ENCODE measurements at regions not wholly inside any gene's neighbourhood (a gene's known extent, or its start where the extent isn't known, plus 50 kb on each side); places are given as distances from the start of the nearest gene placed in this dataset.

DNA sequence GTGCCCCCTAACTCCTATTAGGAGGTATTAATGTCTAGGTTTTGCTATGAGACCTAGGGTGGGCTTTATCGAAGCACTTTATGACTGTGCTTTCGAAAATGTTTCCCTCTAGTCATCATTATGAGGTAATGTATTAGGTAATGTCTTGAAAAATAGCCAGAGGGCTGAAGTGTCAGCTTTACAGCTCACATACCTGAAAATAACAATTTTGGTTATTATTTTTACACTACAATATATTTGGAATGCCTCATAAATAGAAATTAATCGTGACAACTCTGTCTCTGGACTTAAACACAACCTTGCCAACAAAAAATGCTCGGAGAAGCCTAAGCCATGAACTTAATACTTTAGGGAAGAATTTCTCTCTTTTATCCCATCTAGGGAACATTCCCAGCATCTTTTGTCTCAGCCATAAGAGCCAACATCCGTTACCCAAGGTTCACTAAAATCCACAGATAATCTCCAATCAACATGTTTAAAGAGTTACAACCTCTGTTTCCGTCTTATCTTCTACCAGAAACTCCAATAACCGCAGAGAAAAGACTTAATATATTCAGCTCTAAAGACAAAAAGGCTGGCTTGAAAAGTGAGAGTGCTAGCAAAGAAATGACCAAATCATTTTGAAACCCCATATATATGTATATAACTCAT lies 130.9 kb upstream of the RND3 start:
- TF ChIP-seq, protein P1, sequence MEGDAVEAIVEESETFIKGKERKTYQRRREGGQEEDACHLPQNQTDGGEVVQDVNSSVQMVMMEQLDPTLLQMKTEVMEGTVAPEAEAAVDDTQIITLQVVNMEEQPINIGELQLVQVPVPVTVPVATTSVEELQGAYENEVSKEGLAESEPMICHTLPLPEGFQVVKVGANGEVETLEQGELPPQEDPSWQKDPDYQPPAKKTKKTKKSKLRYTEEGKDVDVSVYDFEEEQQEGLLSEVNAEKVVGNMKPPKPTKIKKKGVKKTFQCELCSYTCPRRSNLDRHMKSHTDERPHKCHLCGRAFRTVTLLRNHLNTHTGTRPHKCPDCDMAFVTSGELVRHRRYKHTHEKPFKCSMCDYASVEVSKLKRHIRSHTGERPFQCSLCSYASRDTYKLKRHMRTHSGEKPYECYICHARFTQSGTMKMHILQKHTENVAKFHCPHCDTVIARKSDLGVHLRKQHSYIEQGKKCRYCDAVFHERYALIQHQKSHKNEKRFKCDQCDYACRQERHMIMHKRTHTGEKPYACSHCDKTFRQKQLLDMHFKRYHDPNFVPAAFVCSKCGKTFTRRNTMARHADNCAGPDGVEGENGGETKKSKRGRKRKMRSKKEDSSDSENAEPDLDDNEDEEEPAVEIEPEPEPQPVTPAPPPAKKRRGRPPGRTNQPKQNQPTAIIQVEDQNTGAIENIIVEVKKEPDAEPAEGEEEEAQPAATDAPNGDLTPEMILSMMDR (IDR thresholded peaks at IDR 0.05; ENCODE audit: extremely low read depth in 1 of 2, insufficient read depth in 1 of 2, low read depth in 1 of 2, low read length in 2 of 2), result no peak
- TF ChIP-seq POLR2AphosphoS5 (IDR thresholded peaks at IDR 0.05; ENCODE audit: insufficient read depth, low read depth, low read length) (no peak), POLR2A (IDR thresholded peaks at IDR 0.05; ENCODE audit: low read depth, low read length) (no peak), EZH2 (IDR thresholded peaks at IDR 0.05; ENCODE audit: borderline replicate concordance, low read depth, low read length, severe bottlenecking) (no peak), JUN (IDR thresholded peaks at IDR 0.05; ENCODE audit: borderline replicate concordance, insufficient read depth, insufficient read length, low read depth) (no peak), FOS (IDR thresholded peaks at IDR 0.05; ENCODE audit: borderline replicate concordance, insufficient read depth, low read length) (no peak)

Data from endothelial cell of umbilical vein (primary cell).